Activated CD4-positive, alpha-beta T cell treated with anti-CD3 and anti-CD28 coated beads for 24 hours (primary cell): ENCODE measurements at regions not wholly inside any gene's neighbourhood (a gene's known extent, or its start where the extent isn't known, plus 50 kb on each side); places are given as distances from the start of the nearest gene placed in this dataset.

ENCODE experiments used
- DNase-seq, 2 donors: peaks; one replicate each; pipeline ENCODE4 v3.0.0-alpha.2; 2020; ENCODE audit warnings: low read depth in 2 of 2

GRCh38 chr16:87223656-87224248 lies 93.4 kb downstream of the C16orf95 start:
- no peak for DNase-seq

GRCh38 chr16:87226926-87227295 lies 90.3 kb downstream of the C16orf95 start:
- DNase-seq = no peak

GRCh38 chr16:87227296-87227951 lies 89.8 kb downstream of the C16orf95 start:
- DNase-seq = no peak

- no peak for DNase-seq
These were observed 88.8 kb downstream of the C16orf95 start for GRCh38 chr16:87228363-87228762.

- DNase-seq = no peak
These were observed 87.7 kb downstream of the C16orf95 start for GRCh38 chr16:87229230-87230188.

GRCh38 chr16:87230571-87230970 lies 86.6 kb downstream of the C16orf95 start:
- DNase-seq = no peak

- DNase-seq = no peak
These were observed 85.9 kb downstream of the C16orf95 start for GRCh38 chr16:87231295-87231694.

GRCh38 chr16:87231911-87232310 lies 85.3 kb downstream of the C16orf95 start:
- no peak for DNase-seq

GRCh38 chr16:87233928-87234327 lies 83.3 kb downstream of the C16orf95 start:
- no peak for DNase-seq

- DNase-seq = no peak
These were observed 82.6 kb downstream of the C16orf95 start for GRCh38 chr16:87234601-87235000.

GRCh38 chr16:87235810-87236515 lies 81.2 kb downstream of the C16orf95 start:
- DNase-seq = no peak

- no peak for DNase-seq
These were observed 80.6 kb downstream of the C16orf95 start for GRCh38 chr16:87236516-87237115.

- DNase-seq = no peak
These were observed 78.9 kb downstream of the C16orf95 start for GRCh38 chr16:87238361-87238715.

GRCh38 chr16:87239545-87239944 lies 77.6 kb downstream of the C16orf95 start:
- no peak for DNase-seq

GRCh38 chr16:87240211-87241136 lies 76.7 kb downstream of the C16orf95 start:
- DNase-seq = no peak

- no peak for DNase-seq
These were observed 75.9 kb downstream of the C16orf95 start for GRCh38 chr16:87241137-87241771.

- DNase-seq = no peak
These were observed 73.7 kb downstream of the C16orf95 start for GRCh38 chr16:87243478-87243877.

GRCh38 chr16:87244636-87245197 lies 72.5 kb downstream of the C16orf95 start:
- DNase-seq = no peak

GRCh38 chr16:87245511-87245910 lies 71.7 kb downstream of the C16orf95 start:
- no peak for DNase-seq
